ENCODE measurements at regions not wholly inside any gene's neighbourhood (a gene's known extent, or its start where the extent isn't known, plus 50 kb on each side); places are given as distances from the start of the nearest gene placed in this dataset.

DNA sequence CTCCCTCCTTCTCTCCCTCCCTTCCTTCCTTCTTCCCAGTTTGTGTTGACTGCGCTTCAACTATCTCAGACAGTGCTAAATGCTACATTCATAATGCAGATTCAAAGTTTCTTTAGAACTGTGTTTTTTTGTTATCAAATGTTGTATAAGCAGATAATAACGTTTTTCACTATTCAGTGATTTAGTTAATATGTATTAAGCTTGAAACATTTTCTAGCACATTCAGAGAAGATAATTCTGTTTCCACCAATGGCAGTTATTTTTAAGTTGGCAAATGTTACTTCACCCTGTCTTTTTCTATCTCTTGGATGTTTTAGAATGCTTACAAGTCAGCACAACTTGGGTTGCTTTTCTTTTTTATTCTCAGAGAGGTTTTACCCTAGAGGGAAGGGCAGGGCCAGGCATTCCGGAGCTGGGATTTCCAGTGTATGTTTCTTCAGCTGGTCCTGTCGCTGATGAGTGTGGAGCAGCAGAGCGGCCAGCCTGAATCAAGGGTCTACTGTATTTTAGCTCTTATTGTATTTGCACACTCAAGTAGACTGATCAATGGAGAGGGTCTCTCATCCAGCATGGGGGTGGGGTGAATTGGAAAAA, 162.3 kb upstream of the ARHGAP20 start:
- no peaks in the 10 kb centered on the region for H3K9me3 ChIP-seq
- ATAC-seq (ENCODE audit: low FRiP score in 2 of 2) (no peak), DNase-seq (no peak)
- TF ChIP-seq EP300 (IDR thresholded peaks at IDR 0.05): no peak
- TF ChIP-seq POLR2A (IDR thresholded peaks at IDR 0.05): no peak
- no peak for TF ChIP-seq POLR2AphosphoS5 (IDR thresholded peaks at IDR 0.05)
- TF ChIP-seq, protein P1, sequence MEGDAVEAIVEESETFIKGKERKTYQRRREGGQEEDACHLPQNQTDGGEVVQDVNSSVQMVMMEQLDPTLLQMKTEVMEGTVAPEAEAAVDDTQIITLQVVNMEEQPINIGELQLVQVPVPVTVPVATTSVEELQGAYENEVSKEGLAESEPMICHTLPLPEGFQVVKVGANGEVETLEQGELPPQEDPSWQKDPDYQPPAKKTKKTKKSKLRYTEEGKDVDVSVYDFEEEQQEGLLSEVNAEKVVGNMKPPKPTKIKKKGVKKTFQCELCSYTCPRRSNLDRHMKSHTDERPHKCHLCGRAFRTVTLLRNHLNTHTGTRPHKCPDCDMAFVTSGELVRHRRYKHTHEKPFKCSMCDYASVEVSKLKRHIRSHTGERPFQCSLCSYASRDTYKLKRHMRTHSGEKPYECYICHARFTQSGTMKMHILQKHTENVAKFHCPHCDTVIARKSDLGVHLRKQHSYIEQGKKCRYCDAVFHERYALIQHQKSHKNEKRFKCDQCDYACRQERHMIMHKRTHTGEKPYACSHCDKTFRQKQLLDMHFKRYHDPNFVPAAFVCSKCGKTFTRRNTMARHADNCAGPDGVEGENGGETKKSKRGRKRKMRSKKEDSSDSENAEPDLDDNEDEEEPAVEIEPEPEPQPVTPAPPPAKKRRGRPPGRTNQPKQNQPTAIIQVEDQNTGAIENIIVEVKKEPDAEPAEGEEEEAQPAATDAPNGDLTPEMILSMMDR (IDR thresholded peaks at IDR 0.05): no peak
- 61 to 77% methylated on average over 5 of the region's 5 CpGs for WGBS, 2 donors
- no peak overlapping the region for H3K4me3 ChIP-seq
- H3K27me3 ChIP-seq: no peaks in the 10 kb centered on the region
- no peaks in the 10 kb centered on the region for H3K36me3 ChIP-seq
- H3K4me1 ChIP-seq: no peaks in the 10 kb centered on the region
- no peak overlapping the region for H3K27ac ChIP-seq

DNA sequence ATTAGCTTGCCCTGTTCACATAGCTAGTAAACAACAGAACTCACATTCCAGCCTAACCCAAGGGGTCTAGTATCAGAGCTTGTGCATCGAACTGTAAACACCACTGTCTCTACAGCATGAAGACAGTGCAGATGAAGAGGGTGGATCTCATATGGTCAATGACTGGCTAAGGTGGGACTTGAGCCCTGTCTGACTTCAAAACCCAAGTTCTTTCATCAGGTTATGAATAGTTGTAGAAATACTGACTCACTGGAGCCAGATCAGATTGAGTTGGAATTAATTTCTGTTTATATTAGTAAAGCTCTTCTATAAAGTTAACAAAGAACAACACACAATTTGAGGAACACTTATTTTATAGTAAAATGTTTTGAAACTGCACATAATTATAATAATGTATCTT, 161.7 kb upstream of the ARHGAP20 start:
- Histone ChIP-seq H3K9me3 (no peaks in the 10 kb centered on the region), H3K4me1 (no peaks in the 10 kb centered on the region), H3K4me3 (no peak overlapping the region), H3K36me3 (no peaks in the 10 kb centered on the region), H3K27me3 (no peaks in the 10 kb centered on the region), H3K27ac (no peak overlapping the region)
- TF ChIP-seq POLR2A (IDR thresholded peaks at IDR 0.05): no peak
- no peak for TF ChIP-seq EP300 (IDR thresholded peaks at IDR 0.05)
- no peak for TF ChIP-seq POLR2AphosphoS5 (IDR thresholded peaks at IDR 0.05)
- TF ChIP-seq, protein P1 (IDR thresholded peaks at IDR 0.05): no peak
- DNase-seq (no peak), ATAC-seq (ENCODE audit: low FRiP score in 2 of 2) (no peak)
- WGBS, 2 donors: 73 to 79% methylated on average over 1 of the region's 1 CpG

DNA sequence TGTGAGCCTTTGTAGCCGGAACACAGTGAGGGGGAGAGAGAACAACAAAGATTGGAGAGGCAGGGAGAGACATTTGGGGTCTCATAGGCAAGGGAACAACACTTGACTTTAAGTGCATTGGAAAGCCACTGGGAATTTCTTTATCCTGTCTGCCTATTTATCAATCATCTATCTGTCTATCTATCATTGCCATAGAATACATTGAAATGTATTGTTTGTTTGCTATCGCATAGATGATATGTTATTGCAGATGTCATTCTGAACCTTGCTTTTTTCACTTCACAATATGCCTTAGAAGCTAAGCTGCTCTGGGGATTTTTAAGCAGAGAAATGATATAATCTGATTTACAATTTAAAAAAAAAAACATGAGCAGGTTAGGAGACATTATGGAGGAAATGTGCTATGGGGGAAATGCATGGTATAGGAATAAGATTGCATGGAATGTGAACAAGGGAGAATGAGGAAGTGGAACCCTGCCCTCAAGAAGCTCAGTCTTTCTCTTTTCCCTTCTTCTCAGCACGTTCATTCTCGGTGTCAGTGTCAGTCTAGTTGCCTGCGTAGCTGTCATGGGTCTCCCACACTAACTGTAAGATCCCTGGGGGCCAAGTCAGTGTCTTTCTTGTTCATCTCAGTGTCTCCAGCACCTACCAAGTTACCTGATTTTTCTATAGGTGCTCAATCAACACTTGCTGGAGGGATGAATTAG, 158.7 kb upstream of the ARHGAP20 start:
- 74 to 84% methylated on average over 5 of the region's 5 CpGs for WGBS, 2 donors
- TF ChIP-seq POLR2AphosphoS5 (IDR thresholded peaks at IDR 0.05): no peak
- no peak for TF ChIP-seq POLR2A (IDR thresholded peaks at IDR 0.05)
- no peak for TF ChIP-seq EP300 (IDR thresholded peaks at IDR 0.05)
- TF ChIP-seq, protein P1 (IDR thresholded peaks at IDR 0.05): no peak
- H3K4me3 ChIP-seq: no peak overlapping the region
- no peak for DNase-seq
- H3K9me3 ChIP-seq: no peaks in the 10 kb centered on the region
- H3K27ac ChIP-seq: no peak overlapping the region
- no peak for ATAC-seq (ENCODE audit: low FRiP score in 2 of 2)
- H3K36me3 ChIP-seq: no peaks in the 10 kb centered on the region
- no peaks in the 10 kb centered on the region for H3K27me3 ChIP-seq
- no peaks in the 10 kb centered on the region for H3K4me1 ChIP-seq

DNA sequence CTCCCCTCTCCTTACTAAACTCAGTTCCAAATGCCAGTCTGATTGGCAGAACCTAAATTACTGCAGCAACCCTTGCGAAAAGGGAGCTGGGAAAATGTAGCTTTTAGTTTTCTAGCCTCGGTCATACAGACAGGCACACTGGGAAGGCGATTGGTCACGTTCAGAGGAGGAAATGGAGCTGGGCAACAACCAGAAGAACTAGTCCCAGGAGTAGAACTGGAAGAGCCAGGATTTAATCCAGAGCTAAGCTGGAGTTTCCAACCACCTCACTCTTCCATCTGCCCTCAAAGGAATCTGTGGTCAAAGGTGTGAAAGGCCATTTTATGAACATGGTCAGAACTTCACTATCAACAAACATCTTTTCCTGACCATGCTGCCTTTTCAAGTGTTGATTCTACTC, 155.7 kb upstream of the ARHGAP20 start:
- H3K36me3 ChIP-seq: no peaks in the 10 kb centered on the region
- H3K4me3 ChIP-seq: no peak overlapping the region
- no peaks in the 10 kb centered on the region for H3K27me3 ChIP-seq
- TF ChIP-seq, protein P1 (IDR thresholded peaks at IDR 0.05): no peak
- TF ChIP-seq POLR2A (IDR thresholded peaks at IDR 0.05) (no peak), POLR2AphosphoS5 (IDR thresholded peaks at IDR 0.05) (no peak), EP300 (IDR thresholded peaks at IDR 0.05) (no peak)
- WGBS, 2 donors: 87 to 98% methylated on average over 3 to 4 of the region's 4 CpGs
- no peaks in the 10 kb centered on the region for H3K4me1 ChIP-seq
- H3K27ac ChIP-seq: no peak overlapping the region
- H3K9me3 ChIP-seq: no peaks in the 10 kb centered on the region
- no peak for ATAC-seq (ENCODE audit: low FRiP score in 2 of 2)
- no peak for DNase-seq

DNA sequence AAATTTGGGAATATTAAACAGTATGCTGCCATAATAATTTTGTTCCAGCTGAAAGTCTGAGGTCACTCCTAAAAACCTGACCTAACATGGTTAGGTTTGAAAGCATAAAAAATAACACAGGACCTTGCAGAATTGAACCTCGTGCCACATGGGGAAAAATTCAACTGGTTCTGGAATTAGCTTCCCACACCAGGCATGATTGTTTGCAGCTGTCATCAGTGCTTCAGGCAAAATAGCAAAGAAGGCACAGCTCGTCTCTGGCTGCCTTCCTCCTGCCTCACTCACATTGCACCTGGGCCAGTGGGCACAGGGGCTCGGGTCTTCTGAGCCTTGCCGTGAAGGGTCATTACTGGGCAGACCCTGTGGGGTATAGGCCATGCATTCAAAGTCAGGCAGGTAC, 153.8 kb upstream of the ARHGAP20 start:
- no peaks in the 10 kb centered on the region for H3K9me3 ChIP-seq
- no peaks in the 10 kb centered on the region for H3K27me3 ChIP-seq
- no peaks in the 10 kb centered on the region for H3K36me3 ChIP-seq
- H3K4me1 ChIP-seq: no peaks in the 10 kb centered on the region
- no peak overlapping the region for H3K27ac ChIP-seq
- DNase-seq: no peak
- 71 to 76% methylated on average over 4 of the region's 4 CpGs for WGBS, 2 donors
- ATAC-seq (ENCODE audit: low FRiP score in 2 of 2): no peak
- no peak overlapping the region for H3K4me3 ChIP-seq
- no peak for TF ChIP-seq POLR2A (IDR thresholded peaks at IDR 0.05)
- TF ChIP-seq EP300 (IDR thresholded peaks at IDR 0.05): no peak
- TF ChIP-seq, protein P1 (IDR thresholded peaks at IDR 0.05): no peak
- no peak for TF ChIP-seq POLR2AphosphoS5 (IDR thresholded peaks at IDR 0.05)

Measured in upper lobe of left lung (tissue), 6 donors.